HUES48 (cell line): ENCODE measurements at regions not wholly inside any gene's neighbourhood (a gene's known extent, or its start where the extent isn't known, plus 50 kb on each side); places are given as distances from the start of the nearest gene placed in this dataset.

Source experiments
- H3K27ac ChIP-seq: one replicate; pipeline ENCODE4 v1.7.0; 2013; ENCODE audit warnings: low read depth, low read length, inconsistent platforms
- H3K27me3 ChIP-seq: 2 replicates; pipeline ENCODE4 v1.6.1; 2013; ENCODE audit warnings: mild to moderate bottlenecking, low read length; ENCODE audit not compliant: control insufficient read depth, insufficient read depth
- H3K36me3 ChIP-seq: 2 replicates; pipeline ENCODE4 v1.6.1; 2013; ENCODE audit warnings: low read length; ENCODE audit not compliant: control insufficient read depth, insufficient read depth
- H3K4me1 ChIP-seq: 2 replicates; pipeline ENCODE4 v1.6.1; 2013; ENCODE audit warnings: mild to moderate bottlenecking, low read length; ENCODE audit not compliant: control insufficient read depth, insufficient read depth
- H3K4me3 ChIP-seq: 2 replicates; pipeline ENCODE4 v1.5.1; 2013; ENCODE audit warnings: mild to moderate bottlenecking, low read depth, low read length
- H3K9ac ChIP-seq: 2 replicates; pipeline ENCODE4 v1.6.1; 2013; ENCODE audit warnings: mild to moderate bottlenecking, low read depth, low read length, moderate library complexity
- H3K9me3 ChIP-seq: 2 replicates; pipeline ENCODE4 v1.6.1; 2013; ENCODE audit warnings: low read length; ENCODE audit not compliant: control insufficient read depth, insufficient read depth

- no peaks in the 10 kb centered on the region for H3K36me3 ChIP-seq
- H3K4me3 ChIP-seq = no peak overlapping the region
- H3K27ac ChIP-seq = no peak overlapping the region
- no peak overlapping the region for H3K9ac ChIP-seq
- no peaks in the 10 kb centered on the region for H3K27me3 ChIP-seq
- peaks cover 19% of the 10 kb centered on the region; the same call in 1 of the 2 replicates for H3K4me1 ChIP-seq
- H3K9me3 ChIP-seq = no peaks in the 10 kb centered on the region
These were observed 64.7 kb upstream of the GSE1 start for GRCh38 chr16:85548375-85548774.

DNA sequence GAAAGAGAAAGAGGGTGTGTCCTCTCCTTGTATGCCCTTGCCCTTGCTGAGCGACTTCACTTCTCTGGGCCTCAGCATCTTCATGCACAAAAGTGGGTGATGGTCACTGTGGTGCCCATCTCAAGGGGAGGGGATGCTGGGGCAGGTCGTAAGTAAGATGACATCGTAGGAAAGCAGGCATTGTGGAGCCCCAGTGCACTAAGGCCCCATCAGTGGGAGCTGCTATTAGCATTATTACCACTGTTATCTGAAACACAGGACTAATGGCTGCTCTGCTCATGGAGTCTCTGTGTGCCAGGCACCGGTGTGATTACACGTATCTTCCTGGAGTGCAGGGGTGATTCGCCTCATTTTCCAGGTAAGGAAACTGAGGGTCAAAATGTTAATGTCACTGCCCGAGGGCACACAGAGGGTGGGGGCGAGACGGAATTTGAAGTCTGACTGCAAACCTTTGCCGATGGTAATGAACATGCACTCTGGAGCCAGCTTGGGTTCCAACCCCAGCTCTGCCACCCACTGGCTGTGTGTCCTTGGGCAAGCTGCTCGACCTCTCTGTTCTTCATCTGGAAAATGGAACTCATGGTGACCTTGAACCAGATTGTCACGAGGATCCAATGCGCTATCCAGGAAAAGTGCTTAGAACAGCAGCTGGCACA, 63.2 kb upstream of the GSE1 start:
- no peaks in the 10 kb centered on the region for H3K9me3 ChIP-seq
- no peak overlapping the region for H3K27ac ChIP-seq
- no peak overlapping the region for H3K4me3 ChIP-seq
- H3K9ac ChIP-seq = no peak overlapping the region
- peaks cover 7% of the 10 kb centered on the region; the same call in 1 of the 2 replicates for H3K27me3 ChIP-seq
- H3K4me1 ChIP-seq = peaks cover 26% of the 10 kb centered on the region
- H3K36me3 ChIP-seq = no peaks in the 10 kb centered on the region

DNA sequence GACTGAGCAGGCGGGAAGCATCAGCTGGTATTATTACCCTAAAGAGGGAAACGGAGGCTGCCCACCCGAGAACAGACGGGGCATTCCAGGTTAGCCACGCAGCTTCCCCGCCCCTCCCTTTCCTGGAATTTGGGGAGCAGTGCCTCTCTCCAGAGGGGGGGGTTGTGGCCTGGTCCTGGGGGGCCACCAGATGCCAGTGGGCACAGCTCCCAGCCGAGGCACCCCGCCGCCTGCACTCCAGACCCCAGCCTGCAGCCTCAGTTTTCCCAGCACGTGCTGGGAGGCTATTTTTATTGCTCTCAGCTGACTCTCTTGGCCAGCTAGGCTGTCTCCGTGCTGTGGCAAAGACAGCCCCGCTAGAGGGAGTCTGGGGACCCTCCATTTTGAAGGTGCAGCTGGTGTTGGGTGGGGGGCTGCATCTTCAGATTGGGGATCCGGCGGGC, 62.7 kb upstream of the GSE1 start:
- Histone ChIP-seq H3K4me1 (peaks cover 26% of the 10 kb centered on the region), H3K27me3 (peaks cover 7% of the 10 kb centered on the region; the same call in 1 of the 2 replicates), H3K36me3 (no peaks in the 10 kb centered on the region), H3K4me3 (no peak overlapping the region), H3K9ac (no peak overlapping the region), H3K9me3 (no peaks in the 10 kb centered on the region), H3K27ac (no peak overlapping the region)

DNA sequence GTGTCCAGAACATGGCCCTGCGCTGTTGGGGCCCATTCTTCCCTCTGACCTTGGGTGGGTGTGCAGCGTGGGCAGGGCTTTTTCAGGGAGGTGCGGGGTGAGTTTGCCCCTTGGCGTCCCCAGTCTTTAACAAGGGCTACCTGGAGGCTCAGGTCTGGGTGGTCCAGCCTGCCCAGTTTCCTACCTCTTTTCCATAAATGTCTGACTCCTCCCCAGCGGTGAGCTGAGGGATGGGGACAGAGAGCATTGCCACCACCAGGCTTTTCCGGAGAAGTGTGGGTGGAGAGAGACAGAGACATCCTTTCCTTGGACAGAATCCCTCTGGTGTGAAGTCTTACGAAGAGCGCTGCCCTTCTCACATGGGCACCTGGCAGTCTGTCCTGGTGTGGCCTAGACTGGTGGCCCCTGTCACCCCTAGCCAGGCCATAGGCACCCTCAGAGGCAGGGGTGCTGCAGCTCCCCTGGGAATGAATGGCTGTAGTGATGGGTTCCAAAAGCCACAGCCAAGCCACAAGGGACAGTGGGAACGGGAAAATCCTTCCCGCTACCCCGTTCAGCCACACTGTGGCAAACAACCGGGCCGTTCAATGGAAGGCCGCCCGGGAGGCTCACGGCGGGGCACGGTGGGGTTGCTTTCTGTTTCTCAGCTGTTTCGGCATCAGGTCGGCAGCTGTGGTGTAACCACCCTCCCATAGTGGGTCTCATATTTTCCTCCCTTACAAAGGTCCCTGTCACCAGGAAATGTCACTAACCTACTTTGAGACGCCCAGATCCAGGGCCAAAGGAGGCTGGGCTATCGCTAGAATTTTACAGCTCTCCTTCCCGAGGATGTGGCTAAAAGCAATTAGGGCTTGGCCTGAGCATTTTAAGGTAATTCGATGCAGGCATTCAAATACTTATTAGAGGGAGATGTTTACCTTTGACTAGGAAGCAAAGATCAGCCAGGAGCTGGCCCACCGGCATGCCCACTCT, 61.9 kb upstream of the GSE1 start:
- H3K27me3 ChIP-seq = peaks cover 7% of the 10 kb centered on the region; the same call in 1 of the 2 replicates
- no peaks in the 10 kb centered on the region for H3K9me3 ChIP-seq
- no peaks in the 10 kb centered on the region for H3K36me3 ChIP-seq
- no peak overlapping the region for H3K27ac ChIP-seq
- H3K9ac ChIP-seq = no peak overlapping the region
- peaks cover 26% of the 10 kb centered on the region for H3K4me1 ChIP-seq
- H3K4me3 ChIP-seq = no peak overlapping the region

DNA sequence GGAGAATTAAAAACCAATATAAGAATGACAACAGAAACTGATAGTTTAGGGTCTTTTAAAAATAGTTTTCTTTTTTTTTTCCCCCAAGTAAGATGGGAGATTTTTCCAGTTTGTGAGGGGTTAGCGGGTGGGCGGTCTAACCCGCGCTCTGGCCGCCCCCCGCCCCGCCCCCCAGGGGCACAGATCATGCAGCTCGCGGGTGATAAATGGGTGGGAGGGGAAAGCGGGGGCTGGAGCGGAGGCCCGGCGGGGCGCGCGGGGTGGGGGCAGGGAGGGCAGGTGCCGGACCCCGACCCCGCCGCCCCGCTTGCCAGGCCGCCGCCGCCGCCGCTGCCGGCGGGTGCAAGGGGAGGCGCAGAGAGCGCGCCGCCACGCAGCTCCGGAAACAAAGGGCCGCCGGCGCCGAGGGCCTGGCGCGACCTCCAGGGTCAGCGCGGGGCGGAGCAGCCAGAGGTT, 60.1 kb upstream of the GSE1 start:
- Histone ChIP-seq H3K27ac (peak overlapping the region; percentile 75), H3K27me3 (peaks cover 7% of the 10 kb centered on the region; the same call in 1 of the 2 replicates), H3K9ac (no peak overlapping the region)

GRCh38 chr16:85553436-85554113, 59.5 kb upstream of the GSE1 start:
- Histone ChIP-seq H3K27ac (peak overlapping the region; percentile 75), H3K9ac (no peak overlapping the region), H3K36me3 (no peaks in the 10 kb centered on the region), H3K4me1 (peaks cover 38% of the 10 kb centered on the region), H3K4me3 (peak overlapping the region; percentile 57), H3K27me3 (peaks cover 7% of the 10 kb centered on the region; the same call in 1 of the 2 replicates), H3K9me3 (no peaks in the 10 kb centered on the region)

More for the DNA sequence above, 60.1 kb upstream of the GSE1 start:
- H3K36me3 ChIP-seq = no peaks in the 10 kb centered on the region
- H3K4me3 ChIP-seq = peak overlapping the region; percentile 57; the same call in 1 of the 2 replicates
- H3K4me1 ChIP-seq = peaks cover 32% of the 10 kb centered on the region
- no peaks in the 10 kb centered on the region for H3K9me3 ChIP-seq

DNA sequence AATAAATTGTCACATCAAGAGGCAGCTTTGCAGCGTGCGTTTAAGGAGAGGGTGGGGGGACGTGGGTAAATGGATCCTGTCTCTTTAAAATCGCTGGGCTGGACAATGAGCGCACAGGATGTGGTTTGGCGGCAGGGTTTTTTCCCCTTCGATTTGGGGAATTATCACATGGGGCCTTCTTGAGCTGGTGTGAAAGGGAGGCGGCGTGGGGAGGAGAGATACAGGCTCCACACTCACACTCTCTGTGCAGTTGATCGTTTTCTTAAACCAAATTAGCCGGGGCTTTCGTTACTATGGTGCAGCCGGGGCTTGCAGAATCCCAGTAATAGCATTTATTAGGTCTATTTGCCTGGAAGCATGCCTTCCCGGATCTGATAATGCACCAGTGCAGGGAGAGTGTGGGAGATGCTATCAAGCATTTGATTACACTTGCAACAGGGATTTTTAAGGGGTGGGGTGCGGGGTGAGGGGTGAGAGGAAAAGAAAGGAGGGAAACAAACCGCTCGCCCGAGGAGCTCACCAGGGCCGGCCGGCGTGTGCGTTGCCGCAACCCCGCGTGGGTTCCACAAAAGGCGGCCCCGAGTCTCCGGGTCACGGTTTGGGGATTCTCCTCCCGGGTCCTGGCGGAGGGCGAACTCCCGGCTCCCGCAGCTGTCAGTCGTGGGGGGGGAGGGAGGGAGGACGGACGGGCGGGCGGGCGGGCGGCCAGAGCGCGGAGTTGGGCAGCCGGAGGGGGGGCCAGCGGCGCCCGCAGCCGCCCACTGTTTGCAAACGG, 58.8 kb upstream of the GSE1 start:
- peak overlapping the region; percentile 76 for H3K4me3 ChIP-seq
- no peak overlapping the region for H3K9ac ChIP-seq
- no peaks in the 10 kb centered on the region for H3K9me3 ChIP-seq
- H3K27me3 ChIP-seq = peaks cover 7% of the 10 kb centered on the region; the same call in 1 of the 2 replicates
- no peaks in the 10 kb centered on the region for H3K36me3 ChIP-seq
- H3K27ac ChIP-seq = peak overlapping the region; percentile 83
- H3K4me1 ChIP-seq = peaks cover 41% of the 10 kb centered on the region

DNA sequence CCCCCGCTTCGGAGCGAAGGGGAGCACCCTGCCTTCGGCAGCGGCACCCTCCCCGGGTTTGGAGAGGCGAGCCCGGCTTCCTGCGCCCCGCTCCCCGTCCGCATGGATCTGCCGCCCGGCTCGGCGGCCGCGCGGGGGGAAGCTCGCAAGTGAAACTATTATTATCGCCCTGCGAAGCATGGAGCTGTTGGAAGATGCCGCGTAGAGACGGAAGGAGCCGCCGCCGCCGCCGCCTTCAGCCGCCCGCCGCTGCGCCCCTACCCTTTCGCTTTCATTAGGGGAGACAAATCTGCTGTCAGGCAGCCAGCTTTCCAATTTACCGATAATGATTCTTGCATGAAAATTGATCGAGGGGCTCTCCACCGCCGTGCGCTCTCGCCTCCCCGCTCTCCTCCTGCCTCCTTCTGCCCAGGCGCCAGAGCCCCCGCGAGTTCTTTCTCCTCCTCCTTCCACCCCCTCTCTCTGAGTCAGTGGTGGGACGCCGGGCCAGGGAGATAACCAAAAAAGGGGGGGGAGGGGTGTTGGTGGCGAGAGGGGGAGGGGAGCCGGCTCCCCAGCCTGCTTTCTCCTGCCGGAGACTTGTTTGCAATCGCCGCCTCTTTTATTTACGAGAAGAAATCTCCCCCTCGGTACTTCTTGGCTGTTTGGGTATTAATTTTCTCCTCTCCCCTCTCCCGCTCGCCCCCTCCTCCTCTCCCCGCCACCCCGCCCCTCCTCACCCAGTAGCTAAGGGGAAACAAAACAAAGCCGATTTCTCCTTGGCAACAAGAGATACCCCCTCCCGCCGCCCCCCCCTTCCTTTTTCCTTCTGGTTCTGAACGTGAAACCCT, 58.0 kb upstream of the GSE1 start:
- Histone ChIP-seq H3K4me3 (peak overlapping the region; percentile 76), H3K9ac (peak overlapping the region; percentile 43; the same call in 1 of the 2 replicates), H3K27me3 (peaks cover 7% of the 10 kb centered on the region; the same call in 1 of the 2 replicates), H3K27ac (peak overlapping the region; percentile 83), H3K4me1 (peaks cover 47% of the 10 kb centered on the region), H3K9me3 (no peaks in the 10 kb centered on the region), H3K36me3 (no peaks in the 10 kb centered on the region)

GRCh38 chr16:85555719-85556455, 57.2 kb upstream of the GSE1 start:
- H3K4me1 ChIP-seq = peaks cover 42% of the 10 kb centered on the region
- peak overlapping the region; percentile 43; the same call in 1 of the 2 replicates for H3K9ac ChIP-seq
- no peaks in the 10 kb centered on the region for H3K9me3 ChIP-seq
- no peaks in the 10 kb centered on the region for H3K36me3 ChIP-seq
- peak overlapping the region; percentile 76 for H3K4me3 ChIP-seq
- peaks cover 7% of the 10 kb centered on the region; the same call in 1 of the 2 replicates for H3K27me3 ChIP-seq
- peak overlapping the region; percentile 83 for H3K27ac ChIP-seq
